Activated CD8-positive, alpha-beta memory T cell treated with anti-CD3 and anti-CD28 coated beads, Interleukin-2, amount 50 U/mL, for 4 hours (primary cell): ENCODE measurements at regions not wholly inside any gene's neighbourhood (a gene's known extent, or its start where the extent isn't known, plus 50 kb on each side); places are given as distances from the start of the nearest gene placed in this dataset.
A peak's percentile ranks its signal among the peaks of the same experiment; 100 is the strongest.
"Not testable (repeated sequence)": the region's sequence is repeated elsewhere in the genome, so short reads cannot be mapped to it uniquely, and the experiment has no call there.

Experiments used
- DNase-seq: peaks from one replicate; pipeline ENCODE4 v3.0.0-alpha.2; 2020

GRCh38 chr2:8505311-8505920 is 176.4 kb upstream of the ID2 start:
- no peak for DNase-seq

- DNase-seq = no peak
These were observed 175.1 kb upstream of the ID2 start for GRCh38 chr2:8506746-8507145.

GRCh38 chr2:8508766-8509165 is 173.1 kb upstream of the ID2 start:
- no peak for DNase-seq

DNA sequence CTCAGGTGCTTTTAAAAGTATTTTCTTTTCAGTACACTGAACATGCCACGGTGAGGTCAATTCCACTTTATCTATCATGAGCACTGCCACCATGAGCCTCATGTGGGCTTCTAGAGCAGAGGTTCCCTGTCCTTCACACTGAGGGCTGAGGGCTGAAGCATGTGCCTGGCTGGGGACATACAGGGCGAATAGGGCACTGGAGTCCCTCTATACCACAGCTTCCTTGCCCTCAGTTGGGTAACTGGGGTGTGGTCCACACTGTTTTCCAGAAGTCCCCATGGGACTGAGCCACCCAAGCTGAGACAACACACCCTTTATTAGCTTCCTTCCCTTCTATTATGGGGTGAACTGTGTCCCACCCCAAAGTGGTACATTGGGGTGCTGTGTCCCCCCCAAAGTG is 172.2 kb upstream of the ID2 start:
- no peak for DNase-seq

DNA sequence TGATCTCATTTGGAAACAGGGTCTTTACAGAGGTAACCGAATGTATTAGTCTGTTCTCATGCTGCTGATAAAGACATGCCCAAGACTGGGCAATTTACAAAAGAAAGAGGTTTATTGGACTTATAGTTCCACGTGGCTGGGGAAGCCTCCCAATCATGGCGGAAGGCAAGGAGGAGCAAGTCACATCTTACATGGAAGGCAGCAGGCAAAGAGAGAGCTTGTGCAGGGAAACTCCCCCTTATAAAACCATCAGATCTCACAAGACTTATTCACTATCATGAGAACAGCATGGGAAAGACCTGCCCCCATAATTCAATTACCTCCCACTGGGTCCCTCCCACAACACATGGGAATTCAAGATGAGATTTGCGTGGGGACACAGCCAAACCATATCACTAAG is 171.8 kb upstream of the ID2 start:
- DNase-seq = not testable (repeated sequence)

DNA sequence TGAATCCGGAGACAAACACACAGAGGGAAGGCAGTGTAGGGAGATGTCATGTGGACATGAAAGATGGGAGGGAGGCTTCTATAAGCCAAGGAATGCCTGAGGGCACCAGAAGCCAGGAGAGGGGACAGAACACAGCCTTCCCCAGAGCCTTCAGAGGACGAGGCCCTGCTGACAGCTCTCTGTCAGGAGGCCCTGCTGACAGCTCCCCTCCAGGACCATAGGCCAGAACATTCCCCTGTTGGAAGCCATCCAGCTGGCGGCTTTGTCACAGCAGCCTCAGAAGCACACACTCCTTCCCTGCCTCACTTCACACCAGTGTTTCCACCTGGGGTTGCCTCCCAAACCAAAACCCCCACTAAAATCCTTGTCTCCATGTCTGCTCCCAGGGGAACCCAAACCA is 171.3 kb upstream of the ID2 start:
- no peak for DNase-seq

DNA sequence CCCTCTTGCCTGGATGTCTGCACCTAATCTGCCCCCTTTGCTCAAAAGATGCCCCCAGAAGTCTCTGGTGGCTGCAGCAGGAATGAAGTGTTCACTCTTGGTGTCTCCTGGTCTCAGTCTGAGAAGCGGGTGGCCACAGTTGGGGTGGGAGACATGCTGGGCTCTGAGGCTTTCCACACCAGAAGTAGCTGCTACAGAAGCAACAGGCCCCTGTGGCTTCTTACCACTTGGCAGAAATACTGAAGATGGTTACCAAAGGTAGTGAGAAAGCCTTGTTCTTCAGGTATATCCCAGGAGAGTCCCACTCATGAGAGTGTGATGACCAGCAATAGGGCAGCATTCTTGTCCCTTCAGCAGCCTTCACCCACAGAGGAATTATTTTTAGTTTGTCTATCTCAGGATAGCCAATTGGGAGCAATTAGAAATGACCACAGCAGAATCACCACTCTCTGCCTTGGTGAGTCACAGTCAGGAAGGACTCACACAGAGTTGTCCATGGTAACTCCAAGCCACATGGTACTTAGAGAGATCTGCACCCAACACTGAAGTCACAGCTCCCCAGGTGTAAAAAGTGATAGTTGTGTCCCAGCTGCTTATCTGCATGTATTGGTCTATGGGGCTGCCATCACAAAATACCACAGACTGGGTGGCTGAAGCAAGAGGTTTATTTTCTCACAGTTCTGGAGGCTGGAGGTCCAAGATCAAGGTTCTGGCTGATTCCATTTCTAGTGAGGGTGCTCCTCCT is 169.8 kb upstream of the ID2 start:
- DNase-seq = no peak

DNA sequence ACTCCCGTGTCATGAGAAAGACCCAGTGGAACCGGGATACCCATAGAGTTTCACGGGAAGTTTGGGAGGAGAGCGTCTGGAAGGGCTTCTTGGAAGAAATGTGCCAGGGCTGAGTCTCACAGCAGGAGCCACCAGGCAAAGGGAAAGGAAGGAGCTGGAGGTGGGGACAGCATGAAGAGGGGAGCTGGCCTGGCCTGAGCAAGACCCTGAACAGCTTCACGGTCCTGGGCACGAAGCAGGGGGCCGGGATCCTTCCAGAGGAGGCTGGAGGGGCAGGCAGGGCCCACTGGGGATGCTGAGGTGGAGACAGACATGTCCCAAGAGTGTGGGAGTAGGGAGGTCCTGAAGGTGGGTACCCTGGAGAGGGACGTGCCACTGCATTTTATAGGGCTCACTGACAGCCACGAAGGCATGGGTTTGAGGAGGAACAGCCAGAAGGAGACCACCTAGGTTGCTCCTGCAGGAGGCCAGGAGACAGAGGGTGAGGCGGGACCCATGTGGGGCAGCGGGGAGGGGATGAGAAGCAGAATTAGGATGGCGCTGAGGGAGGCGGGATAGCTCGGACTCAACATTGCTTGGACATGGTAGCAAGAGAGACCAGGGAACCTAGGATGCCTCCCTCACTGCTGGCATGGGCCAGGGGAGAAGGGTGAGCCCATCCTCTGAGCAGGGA is 168.1 kb upstream of the ID2 start:
- no peak for DNase-seq

DNA sequence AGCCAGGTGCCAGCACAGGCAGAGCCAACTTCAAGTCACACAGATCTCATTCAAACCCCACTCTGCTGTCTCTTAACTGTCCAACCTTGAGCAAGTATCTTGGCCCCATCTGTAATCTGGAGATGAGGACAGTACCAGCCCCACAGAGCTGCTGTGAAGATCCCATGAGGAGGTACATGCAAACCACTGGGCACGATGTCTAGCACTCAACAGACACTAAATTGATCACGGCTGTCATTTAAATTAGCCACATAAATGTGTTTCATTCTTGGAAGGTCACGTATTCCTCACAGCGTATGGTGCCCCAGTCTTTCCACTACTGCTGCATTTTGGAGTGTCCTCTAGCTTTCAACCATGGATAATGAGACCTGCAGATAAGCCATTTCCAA is 167.6 kb upstream of the ID2 start:
- DNase-seq = no peak

- DNase-seq = peak; percentile 50
These were observed 166.8 kb upstream of the ID2 start for GRCh38 chr2:8514796-8515758.

- DNase-seq = no peak
These were observed 165.9 kb upstream of the ID2 start for GRCh38 chr2:8515864-8516533.

GRCh38 chr2:8517850-8518498 is 163.9 kb upstream of the ID2 start:
- no peak for DNase-seq

DNA sequence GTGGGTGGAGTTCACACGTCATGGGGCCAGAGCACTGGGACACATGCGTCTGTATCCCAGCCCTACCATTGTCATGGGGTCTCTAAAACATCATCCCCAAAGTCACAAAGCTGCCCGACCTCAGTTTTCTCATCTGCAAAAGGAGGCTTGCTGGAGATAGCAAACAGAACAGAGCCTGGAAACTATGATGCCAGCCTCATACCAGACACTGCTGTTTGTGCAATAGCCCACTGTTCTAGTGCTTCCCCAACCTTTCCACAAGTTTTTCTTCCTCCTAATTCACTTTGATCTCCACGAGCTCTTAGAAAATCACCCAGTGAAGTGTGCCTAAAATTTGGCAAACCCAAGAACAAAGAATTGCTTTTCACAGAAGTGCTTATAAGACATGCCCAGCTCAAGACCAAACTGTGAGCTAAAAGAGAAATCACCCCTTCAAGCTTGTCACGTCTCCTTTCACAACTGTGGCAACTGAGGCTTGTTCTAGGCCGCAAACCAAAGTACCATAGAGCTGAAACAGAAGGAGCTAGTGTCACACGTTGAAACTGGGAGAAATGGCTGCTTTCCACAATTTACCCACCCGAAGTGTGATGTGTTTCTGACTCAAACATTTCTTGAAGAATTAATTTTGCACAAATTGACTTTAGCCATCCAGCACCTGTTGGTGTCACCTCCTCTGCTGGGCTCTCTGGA is 162.7 kb upstream of the ID2 start:
- no peak for DNase-seq

GRCh38 chr2:8520791-8521344 is 161.0 kb upstream of the ID2 start:
- no peak for DNase-seq

DNA sequence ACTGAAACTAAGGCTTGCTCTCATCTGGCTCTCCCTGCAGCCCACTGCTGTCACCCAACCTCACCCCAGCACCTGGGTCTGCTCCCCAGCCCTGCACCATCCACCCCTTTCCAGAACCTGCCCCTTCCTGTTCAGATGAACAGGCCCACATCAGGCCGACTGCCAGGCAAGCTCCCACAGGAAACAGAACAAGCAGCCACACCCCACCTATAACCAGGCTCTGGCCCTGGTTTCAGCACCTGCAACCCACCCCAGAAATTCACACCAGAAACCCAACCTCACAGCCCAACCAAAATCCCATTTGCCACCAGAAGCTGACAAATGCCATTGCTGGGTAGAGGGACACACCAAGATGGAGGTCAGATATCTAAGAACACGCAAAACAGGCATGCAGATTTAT is 159.2 kb upstream of the ID2 start:
- no peak for DNase-seq

DNA sequence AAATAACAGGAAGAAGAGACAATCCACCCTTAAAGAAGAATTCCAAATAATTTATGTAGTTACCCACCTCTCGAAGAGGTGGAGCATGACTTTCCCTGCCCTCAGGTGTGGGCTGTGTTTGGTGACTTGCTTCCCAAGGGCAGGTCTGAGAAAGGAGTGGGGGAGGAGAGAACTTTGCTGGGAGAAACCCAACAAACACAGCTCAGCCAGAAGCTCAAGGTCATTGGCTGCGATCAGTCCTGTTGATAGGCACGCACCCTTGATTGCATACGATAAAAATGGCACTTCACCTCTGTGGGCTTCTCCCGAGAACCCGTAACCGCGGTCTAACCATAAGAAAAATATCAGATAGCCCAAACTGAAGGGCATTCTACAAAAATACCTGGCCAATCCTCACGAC is 157.5 kb upstream of the ID2 start:
- no peak for DNase-seq

GRCh38 chr2:8524823-8525222 is 157.0 kb upstream of the ID2 start:
- DNase-seq = no peak

GRCh38 chr2:8525236-8525581 is 156.6 kb upstream of the ID2 start:
- no peak for DNase-seq

DNA sequence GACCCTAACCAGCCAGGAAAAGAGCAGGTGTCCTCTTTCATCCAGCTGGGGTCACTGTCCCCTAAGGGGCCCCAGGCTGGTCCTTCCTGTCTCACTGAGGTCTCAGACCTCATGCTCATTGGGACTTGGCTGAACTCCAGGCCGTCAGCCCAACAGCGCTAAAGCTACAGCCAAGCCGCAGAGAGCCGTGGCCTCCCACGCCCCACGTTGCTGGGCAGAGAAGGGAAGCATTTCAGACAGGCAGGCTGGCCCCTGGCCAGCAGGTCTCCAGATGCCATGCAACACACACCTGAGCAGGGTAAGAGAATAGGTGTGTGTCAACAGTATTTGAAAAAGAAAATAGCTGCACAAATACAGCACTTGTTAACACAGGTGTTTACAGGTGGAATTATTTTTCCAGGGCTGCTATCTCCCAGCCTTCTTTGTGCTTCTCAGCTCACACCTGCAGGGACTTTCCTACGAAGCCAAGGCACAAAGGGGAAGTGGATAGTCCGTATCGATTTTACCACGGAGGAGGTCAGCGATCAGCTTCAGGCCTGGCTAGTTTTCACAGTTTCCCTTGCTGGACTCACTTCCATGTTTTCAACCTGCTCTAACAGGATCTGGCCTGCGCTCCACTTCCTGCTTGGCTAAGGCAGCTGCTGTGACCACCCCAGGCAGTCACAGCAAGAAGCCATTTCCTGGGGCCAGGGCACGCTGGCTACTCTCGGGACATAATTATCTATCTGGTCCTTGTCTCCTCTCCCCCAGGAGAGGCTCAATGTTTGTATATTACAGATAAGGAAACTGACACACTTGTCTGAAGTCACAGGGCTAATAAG is 156.1 kb upstream of the ID2 start:
- DNase-seq = no peak

DNA sequence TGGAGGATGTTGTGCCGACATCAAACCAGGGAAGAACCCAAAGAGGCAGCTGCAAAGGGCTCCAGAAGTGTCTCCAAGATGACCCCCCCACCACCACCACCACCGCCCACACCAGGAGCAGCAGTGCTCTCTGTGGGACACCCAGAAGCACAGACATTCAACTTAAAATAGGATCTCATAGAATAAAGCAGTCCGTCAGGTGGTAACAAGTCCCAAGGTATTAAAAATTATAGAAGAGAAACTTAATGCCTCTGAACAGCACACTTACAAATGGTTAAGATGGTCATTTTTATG is 155.5 kb upstream of the ID2 start:
- DNase-seq = no peak

- no peak for DNase-seq
These were observed 154.8 kb upstream of the ID2 start for GRCh38 chr2:8527031-8527430.
